Inferior parietal cortex (tissue), 1 donor: ENCODE measurements at regions not wholly inside any gene's neighbourhood (a gene's known extent, or its start where the extent isn't known, plus 50 kb on each side); places are given as distances from the start of the nearest gene placed in this dataset.
"Not testable (repeated sequence)": the region's sequence is repeated elsewhere in the genome, so short reads cannot be mapped to it uniquely, and the experiment has no call there.

ENCODE experiments used
- DNase-seq: peaks from one replicate; pipeline ENCODE4 v3.0.0-alpha.2; 2016; ENCODE audit errors: extremely low spot score

GRCh38 chr5:166285361-166285760, 2006.1 kb upstream of the WWC1 start:
- no peak for DNase-seq

GRCh38 chr5:166286832-166287231, 2004.6 kb upstream of the WWC1 start:
- DNase-seq: no peak

- DNase-seq: no peak
Observed at GRCh38 chr5:166287866-166288265, 2003.6 kb upstream of the WWC1 start.

GRCh38 chr5:166291800-166292199, 1999.6 kb upstream of the WWC1 start:
- not testable (repeated sequence) for DNase-seq

GRCh38 chr5:166293892-166294291, 1997.6 kb upstream of the WWC1 start:
- DNase-seq: no peak

GRCh38 chr5:166302166-166302565, 1989.3 kb upstream of the WWC1 start:
- no peak for DNase-seq

- no peak for DNase-seq
Observed at GRCh38 chr5:166317425-166317824, 1974.0 kb upstream of the WWC1 start.

GRCh38 chr5:166320920-166321480, 1970.4 kb upstream of the WWC1 start:
- no peak for DNase-seq

- no peak for DNase-seq
Observed at GRCh38 chr5:166324372-166324771, 1967.1 kb upstream of the WWC1 start.

GRCh38 chr5:166329149-166329800, 1962.2 kb upstream of the WWC1 start:
- no peak for DNase-seq

GRCh38 chr5:166330036-166330435, 1961.4 kb upstream of the WWC1 start:
- DNase-seq: no peak

GRCh38 chr5:166331521-166331920, 1959.9 kb upstream of the WWC1 start:
- DNase-seq: no peak

GRCh38 chr5:166338801-166339200, 1952.6 kb upstream of the WWC1 start:
- no peak for DNase-seq

GRCh38 chr5:166340039-166340438, 1951.4 kb upstream of the WWC1 start:
- DNase-seq: no peak

- no peak for DNase-seq
Observed at GRCh38 chr5:166341740-166342337, 1949.6 kb upstream of the WWC1 start.

GRCh38 chr5:166342402-166342801, 1949.0 kb upstream of the WWC1 start:
- DNase-seq: no peak

- no peak for DNase-seq
Observed at GRCh38 chr5:166346726-166347374, 1944.6 kb upstream of the WWC1 start.

- no peak for DNase-seq
Observed at GRCh38 chr5:166349046-166349445, 1942.4 kb upstream of the WWC1 start.

GRCh38 chr5:166353580-166353979, 1937.9 kb upstream of the WWC1 start:
- DNase-seq: no peak

GRCh38 chr5:166354332-166354731, 1937.1 kb upstream of the WWC1 start:
- no peak for DNase-seq

GRCh38 chr5:166356096-166356495, 1935.3 kb upstream of the WWC1 start:
- DNase-seq: no peak

- no peak for DNase-seq
Observed at GRCh38 chr5:166358127-166358830, 1933.2 kb upstream of the WWC1 start.
